NCI-H1417 (cell line): ENCODE measurements at regions not wholly inside any gene's neighbourhood (a gene's known extent, or its start where the extent isn't known, plus 50 kb on each side); places are given as distances from the start of the nearest gene placed in this dataset.
A peak's percentile ranks its signal among the peaks of the same experiment; 100 is the strongest.

Source experiments
- DNase-seq, 3 experiments: peaks; one replicate each; lab custom pipeline; 2025; lab: John Stamatoyannopoulos, UW

DNA sequence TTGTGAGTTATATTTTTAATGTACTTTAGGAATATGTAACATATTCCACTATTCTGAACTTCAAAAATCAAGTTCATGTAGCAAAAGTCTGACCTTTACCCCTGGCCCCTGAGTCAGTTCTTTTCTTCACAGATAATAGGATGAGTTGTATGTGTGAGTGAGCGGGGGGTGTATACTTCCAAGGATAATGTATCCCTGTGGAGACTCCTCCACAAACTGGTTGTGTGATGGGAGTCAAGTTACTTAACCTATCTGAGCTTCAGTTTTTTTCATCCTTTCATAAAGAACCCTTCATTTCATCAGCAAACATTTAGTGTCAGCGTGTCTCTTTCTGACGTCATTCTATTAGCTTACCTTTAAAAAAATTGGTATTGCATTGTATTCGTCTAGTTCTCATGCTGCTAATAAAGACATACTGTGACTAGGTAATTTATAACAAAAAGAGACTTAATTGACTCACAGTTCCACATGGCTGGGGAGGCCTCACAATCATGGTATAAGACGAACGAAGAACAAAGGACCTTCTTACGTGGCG lies 288.1 kb upstream of the GPC6 start:
- no peak for DNase-seq

DNA sequence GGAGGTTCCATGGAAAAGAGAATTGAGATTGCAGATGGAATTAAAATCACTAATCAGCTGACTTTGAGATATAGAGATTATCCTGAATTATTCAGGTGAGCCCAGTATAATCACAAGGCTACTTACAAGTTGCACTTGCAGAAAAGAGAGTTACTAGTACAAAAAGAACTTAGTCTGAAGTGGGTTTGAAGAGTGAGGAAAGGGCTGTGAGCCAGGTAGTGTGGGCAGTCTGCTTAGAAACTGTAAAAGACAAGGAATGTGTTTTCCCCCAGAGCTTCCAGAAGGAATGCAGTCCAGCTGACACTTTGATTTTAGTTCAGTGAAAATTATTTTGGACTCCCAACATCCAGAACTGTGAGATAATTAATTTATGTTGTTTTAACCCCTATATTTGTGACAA lies 285.4 kb upstream of the GPC6 start:
- DNase-seq = no peak

DNA sequence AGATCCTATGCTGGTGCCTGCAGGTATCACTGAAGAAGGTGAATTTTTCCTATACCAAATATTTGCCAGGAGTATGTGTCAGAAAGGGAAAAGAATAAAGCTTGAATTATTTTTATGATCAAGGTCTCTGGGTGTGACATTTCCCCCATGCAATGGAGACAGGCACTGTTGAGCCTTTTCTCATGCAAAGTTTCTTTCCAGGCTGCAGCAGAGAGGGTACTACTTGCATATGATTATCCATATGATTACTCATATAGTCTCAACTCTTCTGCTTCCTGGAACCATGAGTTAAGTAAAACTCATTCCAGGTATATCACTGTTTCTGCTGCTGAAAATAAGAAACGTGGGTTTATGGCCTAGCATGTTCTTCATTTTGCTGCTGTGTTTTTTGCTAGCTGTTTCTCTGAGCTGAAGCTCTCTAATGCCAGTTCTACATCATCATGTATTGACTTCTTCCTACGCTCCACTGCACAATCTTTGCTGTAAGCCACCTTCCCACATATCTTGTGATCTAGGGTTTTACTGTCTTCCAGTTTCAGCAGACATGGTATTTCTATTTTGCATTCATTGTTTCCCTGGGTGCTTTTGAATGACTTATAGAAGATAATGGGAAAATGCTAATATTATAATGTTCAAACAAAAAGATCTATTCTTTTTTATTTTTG lies 278.7 kb upstream of the GPC6 start:
- DNase-seq = no peak

DNA sequence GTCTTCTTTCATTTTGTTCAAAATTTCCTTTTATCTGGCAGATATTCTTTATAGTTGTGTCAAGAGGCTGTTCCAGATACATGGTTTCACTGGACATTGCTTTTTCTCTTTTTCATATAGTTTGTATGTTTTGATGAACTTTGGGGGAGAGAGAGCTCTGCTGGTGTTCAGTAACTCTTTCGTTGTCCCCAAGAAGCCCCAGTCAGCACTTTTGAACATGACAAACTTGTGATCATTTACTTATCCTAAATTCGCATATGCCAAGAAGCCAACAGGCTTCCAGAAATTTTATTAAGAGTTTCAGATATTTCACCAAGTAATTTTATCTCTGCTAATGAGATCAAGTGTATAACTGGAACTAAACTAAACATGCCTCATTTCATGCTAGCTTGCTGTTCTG lies 275.8 kb upstream of the GPC6 start:
- no peak for DNase-seq

DNA sequence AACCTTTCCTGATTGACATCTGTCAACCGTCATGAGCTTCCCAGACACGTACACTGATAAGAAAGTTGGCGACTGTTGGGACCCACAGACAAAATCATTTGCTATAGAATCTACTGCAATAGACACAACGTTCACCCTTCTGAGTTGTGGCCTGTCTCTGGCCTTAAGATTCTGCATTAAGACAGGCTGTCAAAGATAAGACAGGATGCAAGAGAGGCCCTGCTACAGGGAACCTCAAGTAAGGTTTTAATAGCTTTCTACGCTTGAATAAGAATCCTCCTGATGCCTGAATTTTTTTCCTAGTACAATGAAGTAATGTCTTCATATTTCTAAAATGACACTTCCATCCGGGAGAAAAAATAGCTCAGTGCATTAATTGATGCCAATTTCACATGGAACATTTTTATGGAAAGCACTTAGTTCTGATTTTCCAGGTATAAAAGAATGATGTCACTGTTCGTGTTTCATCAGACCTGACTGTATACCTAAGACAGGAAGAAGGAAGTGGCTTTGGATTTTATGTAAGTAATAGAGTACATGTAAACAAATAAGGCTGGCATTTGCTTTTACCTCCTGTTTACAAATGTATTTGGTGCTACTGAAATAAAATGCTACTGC lies 275.2 kb upstream of the GPC6 start:
- DNase-seq = no peak

DNA sequence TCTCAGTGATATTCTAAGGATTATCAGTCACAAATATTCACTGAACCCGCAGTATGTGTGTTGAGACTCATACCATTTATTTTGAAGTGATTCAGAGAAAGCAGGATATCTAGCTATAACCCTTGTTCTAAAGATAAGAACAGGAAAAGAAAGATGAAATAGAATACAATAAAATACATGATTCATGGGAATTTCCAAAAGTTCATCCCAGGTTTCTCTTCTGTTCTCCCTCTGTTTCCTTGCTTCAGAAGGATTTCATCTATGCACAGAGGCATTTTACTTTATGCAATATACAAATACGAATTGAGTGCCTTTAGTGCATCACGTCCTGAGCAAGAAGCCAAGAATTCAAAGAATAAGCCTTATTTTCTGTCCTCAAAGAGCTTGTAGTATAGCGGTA lies 274.4 kb upstream of the GPC6 start:
- DNase-seq = no peak

DNA sequence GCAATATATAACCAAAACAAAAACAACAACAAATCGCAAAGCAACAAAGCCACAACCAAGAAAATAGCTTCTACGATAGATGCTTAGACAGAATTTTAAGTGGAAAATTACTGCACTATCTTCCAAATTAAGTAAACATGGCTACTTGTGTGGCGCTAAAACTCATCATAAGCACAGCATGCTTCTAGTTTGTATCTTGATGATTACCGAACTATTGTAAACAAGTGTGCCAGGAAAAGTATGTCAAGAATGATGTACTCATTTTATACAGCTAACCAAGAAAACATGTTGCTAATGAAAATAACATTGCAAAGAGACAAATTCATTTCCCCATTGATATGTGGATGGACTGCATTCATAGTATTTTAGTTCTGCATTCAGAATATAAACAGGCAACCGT lies 271.9 kb upstream of the GPC6 start:
- DNase-seq = no peak

DNA sequence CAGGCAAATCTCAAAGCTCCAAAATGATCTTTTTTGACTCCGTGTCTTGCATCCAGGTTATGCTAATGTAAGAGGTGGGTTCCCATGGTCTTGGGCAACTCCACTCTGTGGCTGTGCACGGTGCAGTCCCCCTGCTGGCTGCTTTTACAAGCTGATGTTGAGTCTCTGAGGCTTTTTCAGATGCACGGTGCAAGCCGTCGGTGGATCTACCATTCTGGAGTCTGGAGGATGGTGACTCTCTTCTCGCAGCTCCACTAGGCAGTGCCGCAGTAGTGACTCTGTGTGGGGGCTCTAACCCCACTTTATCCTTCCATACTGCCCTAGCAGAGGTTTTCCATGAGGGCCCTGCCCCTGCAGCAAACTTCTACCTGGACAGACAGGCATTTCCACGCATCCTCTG lies 266.8 kb upstream of the GPC6 start:
- no peak for DNase-seq

DNA sequence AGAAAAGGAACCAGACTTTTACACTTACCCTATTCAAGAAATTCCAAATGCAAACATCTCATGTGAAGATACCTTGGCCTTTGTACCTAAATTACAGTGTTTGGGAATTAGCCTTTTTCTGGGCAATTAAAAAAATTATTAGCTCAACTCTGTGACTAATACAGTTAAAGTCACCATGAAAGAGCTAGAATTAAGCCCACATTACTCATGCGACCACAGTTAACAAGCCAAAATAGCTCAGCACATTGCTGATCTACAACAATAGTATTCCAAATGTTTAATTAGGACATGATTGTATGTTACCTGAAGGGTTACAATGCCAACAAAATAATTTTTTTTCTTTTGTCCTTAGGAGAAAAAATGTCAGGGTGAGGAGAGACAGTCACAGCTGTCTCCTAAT lies 263.6 kb upstream of the GPC6 start:
- DNase-seq = peak in 1 of 3 experiments; percentile 16

DNA sequence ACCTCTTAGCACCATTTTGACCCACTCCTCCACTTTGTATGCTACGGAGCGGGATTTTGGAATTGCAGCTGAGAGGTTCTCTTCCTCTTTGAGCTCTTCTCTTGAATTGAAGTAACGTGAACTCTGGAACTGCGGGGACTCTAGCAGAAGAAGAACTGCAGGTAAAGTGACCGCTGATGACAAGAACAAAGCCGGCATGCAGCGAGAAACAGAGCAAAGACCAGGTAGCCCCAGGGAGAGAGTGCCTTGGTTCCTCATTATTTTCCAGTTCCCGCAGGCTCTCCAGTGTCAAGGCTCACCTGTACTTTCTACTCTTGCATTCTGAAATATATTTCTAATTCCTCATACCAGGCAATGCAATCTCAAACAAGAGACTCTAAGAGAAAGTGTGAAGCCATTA lies 260.3 kb upstream of the GPC6 start:
- DNase-seq = no peak

DNA sequence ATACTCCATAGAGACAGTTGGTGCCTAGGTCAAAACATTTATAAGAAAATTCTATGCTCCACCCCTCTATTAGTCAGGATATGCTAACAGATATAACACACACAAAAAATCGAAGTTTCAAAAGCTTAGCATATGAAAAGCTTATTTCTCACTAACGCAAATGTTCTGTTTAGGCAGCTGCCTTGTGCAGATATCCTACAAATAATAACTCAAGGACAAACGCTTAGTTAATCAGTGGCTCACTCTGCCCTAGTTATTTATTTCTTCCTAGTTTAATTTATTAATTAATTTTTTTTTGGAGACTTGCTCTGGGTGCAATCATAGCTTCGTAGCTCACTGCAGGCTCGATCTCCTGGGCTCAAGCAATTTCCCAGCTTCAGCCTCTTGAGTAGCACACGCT lies 259.7 kb upstream of the GPC6 start:
- no peak for DNase-seq

DNA sequence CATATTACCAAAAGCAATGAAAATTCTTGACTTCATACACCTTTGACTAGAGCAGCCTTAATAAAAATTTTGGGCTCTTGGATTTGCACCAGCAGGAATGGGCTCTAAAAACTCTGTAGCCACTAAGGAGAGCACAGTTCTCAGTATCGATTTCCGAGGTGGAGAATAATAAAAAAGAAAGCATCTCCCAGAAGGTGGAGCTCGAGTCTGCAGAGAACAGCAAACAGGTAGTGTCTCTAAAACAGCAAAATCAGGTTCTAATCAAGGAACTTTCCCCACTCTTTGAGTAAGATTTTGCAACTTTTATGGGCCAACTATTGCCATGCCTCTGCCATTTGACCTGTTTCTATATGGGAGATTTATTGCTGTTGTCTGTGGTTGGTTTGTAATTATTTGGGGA lies 258.7 kb upstream of the GPC6 start:
- peak in 1 of 3 experiments; percentile 20 for DNase-seq

DNA sequence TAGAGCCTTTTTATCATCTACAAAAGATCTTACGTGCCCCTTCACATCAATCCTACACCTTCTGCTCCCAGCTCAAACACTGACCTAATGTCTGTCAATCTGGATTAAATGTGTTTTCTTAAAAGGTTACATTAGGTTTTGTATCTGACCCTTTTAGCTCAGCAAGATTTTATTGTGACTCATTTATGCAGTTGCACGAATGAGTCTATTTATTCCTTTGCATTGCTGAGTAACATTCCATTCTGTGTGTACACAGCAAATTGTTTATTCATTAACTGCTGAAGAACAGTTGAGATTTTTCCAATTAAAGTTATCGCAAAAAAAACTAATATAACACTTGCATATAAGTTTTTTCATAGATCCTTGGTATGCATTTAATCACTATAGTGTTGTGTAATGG lies 253.9 kb upstream of the GPC6 start:
- no peak for DNase-seq

DNA sequence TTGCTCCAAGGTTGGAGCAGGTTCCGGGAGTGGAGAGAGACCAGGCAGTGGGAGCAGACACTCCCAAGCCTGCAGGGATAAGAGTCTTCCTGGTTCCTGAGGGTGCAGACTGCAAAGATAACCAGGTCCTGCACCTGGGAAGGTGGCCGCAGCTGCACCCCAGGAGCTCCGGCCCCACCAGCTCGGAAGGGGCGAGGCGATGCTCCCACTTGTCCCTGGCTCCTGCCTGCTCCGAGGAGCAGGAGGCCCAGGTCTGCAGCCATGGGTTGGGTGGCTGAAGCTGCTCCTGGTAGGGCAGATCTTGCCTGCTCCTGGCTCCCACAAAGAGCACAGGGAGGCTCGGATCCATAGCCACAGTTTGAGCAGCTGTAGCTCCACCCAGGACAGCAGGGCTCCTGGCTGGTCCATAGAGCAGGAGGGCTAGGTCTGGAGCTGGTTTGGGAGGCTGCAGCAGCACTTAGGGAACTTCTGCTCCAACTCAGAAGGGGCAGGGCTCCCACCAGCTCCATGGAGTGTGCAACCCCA lies 251.6 kb upstream of the GPC6 start:
- DNase-seq = no peak

DNA sequence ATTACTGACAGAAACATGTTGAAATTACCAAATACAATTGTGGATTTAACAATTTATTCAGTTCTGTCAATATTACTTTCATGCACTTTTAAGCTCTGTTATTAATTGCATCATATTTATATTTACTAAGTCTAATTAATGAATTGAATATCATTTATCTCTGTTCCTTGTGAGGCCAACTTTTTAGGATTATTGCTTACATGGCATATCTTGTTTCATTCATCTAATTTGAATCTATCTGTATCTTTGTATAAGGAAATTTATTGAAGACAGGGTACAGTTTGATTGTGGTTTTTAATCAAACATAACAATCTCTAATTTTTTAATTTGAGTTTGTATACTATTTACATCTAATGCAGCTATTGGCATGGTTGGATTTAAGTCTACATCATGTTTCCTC lies 249.9 kb upstream of the GPC6 start:
- DNase-seq = no peak

DNA sequence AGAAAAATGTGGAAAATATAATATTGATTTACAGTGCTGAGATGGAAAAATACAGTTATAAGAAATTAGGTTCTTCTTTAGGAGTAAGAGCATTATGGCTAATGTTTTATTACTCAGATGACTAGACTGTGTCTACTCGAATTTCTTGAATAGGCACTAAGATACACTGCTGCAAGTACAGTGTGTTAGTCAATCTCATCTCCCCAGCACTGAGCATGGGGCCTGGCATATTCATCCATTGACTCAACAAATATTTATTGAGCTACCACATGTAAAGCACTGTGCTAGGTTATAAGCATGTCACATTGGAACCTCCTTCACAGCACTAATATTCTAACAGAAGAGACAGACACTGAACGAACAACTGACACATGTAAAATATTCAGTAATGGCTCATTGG lies 242.5 kb upstream of the GPC6 start:
- no peak for DNase-seq

DNA sequence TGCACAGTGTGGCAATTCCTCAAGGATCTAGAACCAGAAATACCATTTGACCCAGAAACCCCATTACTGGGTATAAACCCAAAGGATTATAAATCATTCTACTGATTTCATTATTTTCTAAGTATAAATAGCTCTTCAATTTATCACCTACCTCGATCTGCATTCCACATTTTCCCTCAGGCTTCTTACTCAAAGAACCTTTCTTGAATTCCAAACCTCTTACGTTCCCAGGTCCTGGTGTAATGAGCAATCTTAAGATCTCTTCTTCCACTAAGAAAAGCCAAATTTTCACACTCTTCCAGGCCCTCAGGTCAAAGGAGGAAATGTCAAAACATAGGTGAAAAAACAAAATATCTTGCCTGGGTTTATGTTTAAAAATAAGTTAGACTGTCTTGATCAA lies 237.3 kb upstream of the GPC6 start:
- no peak for DNase-seq

DNA sequence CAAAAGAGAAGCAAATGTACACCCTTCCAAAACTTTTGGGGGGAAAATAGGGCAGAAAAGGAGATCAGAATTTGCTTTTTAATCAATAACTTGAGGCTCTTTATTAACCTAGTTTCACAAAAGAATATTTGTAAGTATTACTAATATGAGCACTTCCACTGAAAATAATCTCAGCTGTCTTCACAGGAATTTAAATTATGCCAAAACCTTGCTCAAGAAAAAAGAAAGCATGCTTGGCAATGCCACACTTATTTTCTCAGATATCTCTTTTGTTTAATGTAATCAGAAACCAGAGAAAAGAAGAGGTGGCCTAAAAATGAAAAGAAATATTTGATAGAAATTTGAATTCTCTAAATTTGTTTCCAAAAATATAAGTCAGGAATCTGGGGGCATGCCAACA lies 234.9 kb upstream of the GPC6 start:
- DNase-seq = no peak

DNA sequence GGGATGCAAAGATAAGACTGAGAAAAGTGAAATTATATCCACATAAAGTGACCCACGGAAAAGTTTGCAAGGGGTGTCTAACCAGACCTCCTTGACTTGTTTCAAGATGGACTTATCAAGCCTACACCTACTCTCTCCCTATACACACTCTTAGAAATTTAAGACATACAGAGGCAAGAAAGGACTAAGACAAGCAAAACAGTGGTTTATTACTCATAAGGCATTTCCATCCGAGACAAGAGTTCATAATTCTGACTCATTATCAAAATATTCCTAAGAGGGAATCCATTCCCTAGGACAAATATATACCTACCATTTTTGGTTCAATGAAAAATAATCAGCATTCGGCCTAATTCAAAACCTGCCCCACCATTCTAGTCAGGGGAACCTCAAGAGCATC lies 232.6 kb upstream of the GPC6 start:
- DNase-seq = no peak

DNA sequence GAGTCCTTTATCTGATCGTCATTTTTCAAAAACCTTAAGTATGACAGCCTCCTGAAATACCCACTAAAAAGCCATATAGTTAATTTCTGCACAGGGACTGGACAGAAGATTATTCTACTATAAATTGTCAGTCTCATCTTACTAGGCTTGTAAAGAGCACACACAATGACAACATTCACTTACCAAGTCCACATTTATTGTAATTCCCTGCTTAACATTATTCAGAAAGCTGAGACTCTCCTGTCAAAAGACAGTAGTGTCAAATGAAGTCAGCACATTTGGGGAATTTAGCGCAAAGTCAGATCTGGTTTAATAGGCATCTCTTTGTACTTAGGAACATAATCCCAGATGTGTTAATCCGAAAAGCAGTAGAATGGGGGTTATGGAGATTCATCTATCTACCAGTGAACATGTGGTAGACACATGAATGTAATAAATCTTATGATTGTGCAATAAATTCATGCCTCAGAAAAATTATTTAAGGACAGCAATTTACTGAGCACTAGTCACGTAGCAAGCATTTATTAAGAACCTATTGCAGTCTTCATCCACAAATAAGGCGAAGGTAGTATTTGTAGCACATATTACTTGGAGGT lies 224.6 kb upstream of the GPC6 start:
- DNase-seq = no peak

DNA sequence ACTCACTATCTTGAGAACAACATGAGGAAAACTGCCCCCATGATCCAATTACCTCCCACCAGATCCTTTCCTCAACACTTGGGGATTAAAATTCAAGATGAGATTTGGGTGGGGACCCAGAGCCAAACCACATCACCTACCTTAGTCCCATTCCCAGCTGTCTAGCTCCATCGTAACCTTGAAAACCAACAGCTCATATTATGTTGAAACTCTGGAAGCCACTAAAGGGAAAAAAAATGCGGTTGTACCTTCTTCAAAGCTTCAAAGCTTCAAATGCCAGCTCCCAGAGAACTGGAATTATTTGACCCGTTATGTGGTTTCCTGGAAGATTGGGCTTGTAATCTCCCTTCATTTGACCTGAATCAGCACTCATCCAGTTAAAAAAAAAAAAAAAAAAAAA lies 223.1 kb upstream of the GPC6 start:
- DNase-seq = no peak

DNA sequence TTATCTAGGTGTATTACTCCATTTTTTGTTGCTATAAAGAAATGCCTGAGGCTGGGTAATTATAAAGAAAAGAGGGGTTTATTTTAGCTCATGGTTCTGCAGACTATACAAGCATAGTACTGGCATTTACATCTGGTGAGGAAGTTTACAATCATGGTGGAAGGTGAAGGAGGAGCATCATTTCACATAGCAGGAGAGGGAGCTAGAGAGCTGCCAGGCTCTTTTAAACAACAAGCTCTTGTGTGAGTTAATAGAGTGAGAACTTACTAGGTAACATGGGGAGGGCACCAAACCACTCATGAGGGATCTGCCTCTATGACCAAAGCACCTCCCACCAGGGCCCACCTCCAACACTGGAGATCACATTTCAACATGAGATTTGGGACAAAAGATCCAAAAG lies 221.7 kb upstream of the GPC6 start:
- DNase-seq = peak in 1 of 3 experiments; percentile 18

DNA sequence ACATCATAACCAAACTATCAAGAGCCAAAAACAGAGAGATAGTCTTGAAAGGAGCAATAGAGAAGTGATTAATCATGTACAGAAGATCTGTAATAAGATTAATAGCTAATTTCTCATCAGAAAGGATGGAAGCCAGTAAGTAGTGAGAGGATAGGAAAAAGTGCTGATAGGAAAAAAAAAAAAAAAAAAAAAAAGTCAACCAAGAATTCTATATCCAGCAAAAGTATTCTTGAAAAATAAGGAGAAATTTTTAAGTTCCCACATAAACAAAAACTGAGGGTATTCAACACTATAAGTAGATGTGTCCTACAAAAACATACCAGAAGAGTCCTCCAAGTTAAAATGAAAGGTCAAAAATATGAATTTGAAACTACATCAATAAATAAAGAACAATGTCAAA lies 218.7 kb upstream of the GPC6 start:
- no peak for DNase-seq
